AG09309 (cell line): ENCODE measurements at regions not wholly inside any gene's neighbourhood (a gene's known extent, or its start where the extent isn't known, plus 50 kb on each side); places are given as distances from the start of the nearest gene placed in this dataset.

Source experiments
- DNase-seq: peaks from one replicate; pipeline ENCODE4 v3.0.0-alpha.2; 2010; ENCODE audit warnings: low read depth
- H3K4me3 ChIP-seq: 2 replicates; pipeline ENCODE4 v1.5.1; 2011; ENCODE audit warnings: mild to moderate bottlenecking, low read depth, low read length, moderate library complexity; ENCODE audit not compliant: control insufficient read depth
- TF ChIP-seq, protein P1 (sequence below): IDR thresholded peaks from 2 replicates; pipeline ENCODE4 v1.5.1; 2011; ENCODE audit warnings: mild to moderate bottlenecking, low read depth, low read length, inconsistent platforms; ENCODE audit not compliant: insufficient read depth, control insufficient read depth; ENCODE audit errors: missing control alignments

GRCh38 chr1:90393025-90393424 is 324.1 kb downstream of the BARHL2 start:
- no peak for DNase-seq
- H3K4me3 ChIP-seq: no peak overlapping the region
- TF ChIP-seq, protein P1, sequence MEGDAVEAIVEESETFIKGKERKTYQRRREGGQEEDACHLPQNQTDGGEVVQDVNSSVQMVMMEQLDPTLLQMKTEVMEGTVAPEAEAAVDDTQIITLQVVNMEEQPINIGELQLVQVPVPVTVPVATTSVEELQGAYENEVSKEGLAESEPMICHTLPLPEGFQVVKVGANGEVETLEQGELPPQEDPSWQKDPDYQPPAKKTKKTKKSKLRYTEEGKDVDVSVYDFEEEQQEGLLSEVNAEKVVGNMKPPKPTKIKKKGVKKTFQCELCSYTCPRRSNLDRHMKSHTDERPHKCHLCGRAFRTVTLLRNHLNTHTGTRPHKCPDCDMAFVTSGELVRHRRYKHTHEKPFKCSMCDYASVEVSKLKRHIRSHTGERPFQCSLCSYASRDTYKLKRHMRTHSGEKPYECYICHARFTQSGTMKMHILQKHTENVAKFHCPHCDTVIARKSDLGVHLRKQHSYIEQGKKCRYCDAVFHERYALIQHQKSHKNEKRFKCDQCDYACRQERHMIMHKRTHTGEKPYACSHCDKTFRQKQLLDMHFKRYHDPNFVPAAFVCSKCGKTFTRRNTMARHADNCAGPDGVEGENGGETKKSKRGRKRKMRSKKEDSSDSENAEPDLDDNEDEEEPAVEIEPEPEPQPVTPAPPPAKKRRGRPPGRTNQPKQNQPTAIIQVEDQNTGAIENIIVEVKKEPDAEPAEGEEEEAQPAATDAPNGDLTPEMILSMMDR: no peak

DNA sequence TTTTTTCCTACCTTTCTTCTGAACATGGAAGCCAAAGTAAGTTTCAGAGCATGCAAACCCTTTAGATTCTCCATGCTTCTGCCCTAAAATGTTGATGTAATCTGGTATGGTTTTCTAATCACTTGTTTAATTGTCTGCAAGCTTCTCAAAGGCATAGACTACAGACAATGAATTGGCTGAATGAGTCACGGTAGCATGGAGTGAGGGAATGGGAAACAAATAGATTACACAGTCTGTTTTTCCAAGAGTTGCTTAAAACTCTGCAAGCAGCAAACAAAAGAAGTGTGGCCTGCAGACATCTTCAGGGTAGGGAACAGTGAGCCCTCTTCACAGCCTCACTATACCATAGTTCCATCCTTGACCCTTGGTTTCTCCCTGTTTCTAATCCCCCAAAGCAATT is 326.0 kb downstream of the BARHL2 start:
- TF ChIP-seq, protein P1: no peak
- no peak overlapping the region for H3K4me3 ChIP-seq
- DNase-seq: no peak

- no peak overlapping the region for H3K4me3 ChIP-seq
- no peak for DNase-seq
- TF ChIP-seq, protein P1: no peak
Measured at GRCh38 chr1:90387805-90388204, 329.3 kb downstream of the BARHL2 start.

DNA sequence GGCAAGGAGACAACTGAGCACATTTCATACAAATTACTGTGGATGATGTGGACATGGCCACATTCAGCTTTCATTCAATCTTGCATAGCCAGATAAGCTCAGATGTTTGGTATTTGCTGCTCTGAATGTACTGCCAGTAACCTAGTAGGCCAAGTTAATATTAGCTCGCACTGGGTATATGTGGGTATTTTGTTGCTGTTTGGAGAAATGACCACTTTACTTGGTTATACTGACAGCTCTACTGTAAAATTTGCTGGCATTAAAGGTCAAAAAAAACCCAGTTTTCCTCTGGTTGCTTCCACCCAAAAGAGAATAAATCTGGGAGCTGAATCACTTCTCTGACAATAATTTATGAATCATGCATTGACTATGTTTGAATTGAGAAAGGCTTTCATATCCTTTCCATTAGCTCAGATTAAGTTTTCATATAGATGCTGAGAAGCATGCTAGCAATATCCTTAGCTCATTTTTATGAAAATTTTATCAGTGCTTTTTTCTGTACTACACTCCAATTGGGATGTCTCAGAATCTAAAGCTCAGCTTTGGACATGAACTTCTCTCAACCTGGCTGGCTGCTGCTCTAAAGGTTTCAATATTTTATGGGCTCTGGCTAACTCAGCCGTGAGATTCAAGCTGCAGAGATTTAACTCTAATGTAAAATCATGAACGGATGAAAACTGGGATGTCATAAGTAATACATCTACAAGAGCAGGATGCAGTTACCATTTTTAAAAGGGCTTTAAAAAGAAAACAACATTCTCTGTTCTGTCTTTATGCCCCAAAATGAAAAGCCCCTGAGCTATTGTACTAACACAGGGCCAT is 330.0 kb downstream of the BARHL2 start:
- DNase-seq: peak; percentile 28
- TF ChIP-seq, protein P1: no peak
- no peak overlapping the region for H3K4me3 ChIP-seq

- H3K4me3 ChIP-seq: no peak overlapping the region
- DNase-seq: no peak
- TF ChIP-seq, protein P1: no peak
Measured at GRCh38 chr1:90384193-90384592, 332.9 kb downstream of the BARHL2 start.

DNA sequence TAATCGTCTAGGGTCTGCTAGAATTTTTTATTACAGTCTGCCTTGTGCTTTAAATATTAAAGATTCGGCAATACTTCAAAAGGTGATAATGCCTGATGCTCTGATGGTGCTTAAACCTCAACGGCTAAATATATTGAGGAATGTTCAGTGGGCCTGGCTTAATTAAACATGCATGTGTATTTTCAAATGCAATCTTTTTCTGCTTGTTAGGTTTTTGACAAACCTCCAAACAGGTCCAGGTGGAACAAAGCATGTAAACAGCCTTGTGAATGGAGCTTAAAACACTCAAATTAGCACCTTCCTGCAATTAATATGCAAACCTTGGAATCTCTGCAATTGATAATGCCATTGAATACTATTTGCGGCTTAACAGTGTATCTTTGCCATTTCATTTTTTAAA is 334.9 kb downstream of the BARHL2 start:
- H3K4me3 ChIP-seq: no peak overlapping the region
- TF ChIP-seq, protein P1: no peak
- DNase-seq: no peak

GRCh38 chr1:90381598-90381997 is 335.5 kb downstream of the BARHL2 start:
- DNase-seq: no peak
- TF ChIP-seq, protein P1: no peak
- H3K4me3 ChIP-seq: no peak overlapping the region
